HG02678 (cell line): ENCODE measurements at regions not wholly inside any gene's neighbourhood (a gene's known extent, or its start where the extent isn't known, plus 50 kb on each side); places are given as distances from the start of the nearest gene placed in this dataset.

Source experiments
- ATAC-seq: cut with Tn5 transposase; IDR thresholded peaks from one replicate; pipeline ENCODE4 v1.9.1; 2021; ENCODE audit warnings: mild to moderate bottlenecking, moderate library complexity; ENCODE audit not compliant: unreplicated experiment

DNA sequence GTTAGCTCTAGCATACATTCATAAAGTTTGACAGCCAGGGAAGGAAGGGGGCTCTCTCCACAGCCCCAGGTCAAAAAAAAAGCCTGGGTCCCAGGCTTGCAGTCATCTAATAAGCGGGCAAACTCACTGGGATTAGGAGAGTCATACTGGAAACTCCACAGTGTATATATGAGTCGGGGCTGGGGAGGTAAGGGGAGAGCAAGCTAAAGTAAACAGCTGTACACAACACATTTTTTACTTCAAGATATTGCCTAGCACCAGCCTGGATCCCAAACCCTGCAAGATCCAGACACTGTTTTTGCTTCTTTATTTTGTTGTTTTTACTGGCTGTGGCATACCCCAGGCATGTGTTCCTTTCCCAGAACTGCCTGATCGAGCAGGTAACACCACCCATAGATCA is 291.3 kb upstream of the TANK start:
- ATAC-seq = no peak

DNA sequence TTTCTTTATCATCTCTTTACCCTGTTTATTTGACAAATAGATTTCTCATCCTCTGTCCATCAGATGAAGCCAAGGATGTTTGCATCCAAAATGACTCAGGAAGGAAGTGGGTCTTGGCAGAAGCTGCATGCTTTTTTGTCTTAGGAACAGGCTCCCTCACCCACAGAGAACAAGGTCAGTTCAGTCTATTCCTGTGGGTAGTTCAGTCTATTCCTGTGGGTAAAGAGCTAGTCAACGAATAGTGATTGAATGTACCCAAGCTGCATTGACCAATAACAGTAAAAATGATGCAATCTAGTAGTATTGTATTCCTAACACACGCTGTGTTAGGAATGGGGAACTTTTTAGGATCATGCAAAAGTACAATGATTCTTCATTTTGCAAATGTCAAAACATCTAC is 290.8 kb upstream of the TANK start:
- ATAC-seq = no peak

DNA sequence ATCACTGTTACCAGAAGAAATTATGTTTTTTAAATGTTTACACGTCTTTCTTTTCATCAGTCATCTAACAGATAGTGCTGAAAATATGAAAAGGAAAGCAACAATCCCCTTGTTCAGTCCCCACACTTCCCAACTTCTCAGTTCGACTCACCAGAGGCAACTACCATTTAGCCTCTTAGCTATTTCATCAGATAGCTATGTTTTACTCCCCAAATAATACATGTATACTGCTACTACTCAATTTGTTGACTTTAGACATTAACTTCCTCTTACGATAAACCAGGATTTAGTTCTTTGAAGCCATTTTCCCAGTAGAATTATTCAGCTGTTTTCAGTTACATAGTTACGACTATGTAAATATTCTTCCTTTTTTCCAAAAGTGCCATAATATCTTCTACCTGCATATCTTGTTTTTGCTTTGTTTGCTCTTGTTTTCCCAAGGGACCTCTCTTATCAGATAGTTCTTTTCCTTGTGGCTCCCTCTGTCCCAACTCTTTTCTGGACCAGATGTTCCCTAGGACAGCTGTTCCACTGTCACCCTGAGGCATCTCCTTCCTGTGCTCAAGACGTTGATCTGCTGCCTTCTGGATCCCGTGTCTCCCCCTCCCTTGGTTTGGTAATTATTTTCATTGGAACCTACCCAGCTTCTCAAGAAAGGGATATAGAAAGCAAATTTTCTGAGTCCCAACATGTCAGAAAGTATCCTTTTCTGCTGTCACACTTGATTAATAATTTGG is 289.3 kb upstream of the TANK start:
- no peak for ATAC-seq

DNA sequence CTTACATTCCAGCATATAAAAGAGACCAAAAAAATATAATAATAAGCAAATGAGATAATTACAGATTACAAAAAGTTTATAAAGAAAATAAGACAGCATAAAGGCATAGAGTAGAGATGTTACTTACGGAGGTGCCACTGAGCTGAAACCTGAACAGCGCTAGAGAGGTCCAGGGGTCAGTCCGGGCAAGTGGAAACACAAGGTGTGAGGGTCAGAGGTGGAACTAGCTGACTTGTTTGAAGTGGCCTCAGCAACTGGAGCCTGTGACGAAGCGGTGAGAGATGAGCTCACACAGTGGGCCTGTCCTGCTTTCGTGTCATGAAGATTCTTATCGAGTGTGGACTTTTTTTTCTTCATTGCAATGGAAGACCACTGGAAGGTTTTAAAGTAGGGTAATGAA is 288.3 kb upstream of the TANK start:
- ATAC-seq = no peak

DNA sequence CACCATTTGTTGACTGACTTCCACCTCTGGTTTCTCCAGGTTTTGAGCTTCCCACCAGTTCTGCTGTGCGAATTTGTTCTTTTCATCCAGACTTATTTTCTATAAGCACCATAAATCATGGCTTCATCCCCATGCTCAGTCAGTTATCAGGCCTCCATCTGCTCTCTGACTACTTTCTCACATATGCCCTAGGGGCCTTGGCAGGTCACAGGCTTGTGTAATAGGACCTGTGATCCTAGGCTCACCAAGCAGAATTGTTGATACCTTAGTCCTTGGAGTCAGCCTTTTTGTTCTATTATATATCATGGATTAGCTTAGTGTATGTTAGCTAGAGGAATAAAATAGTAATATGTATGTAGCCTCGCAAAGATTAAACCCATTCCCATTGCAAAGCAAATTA is 284.2 kb upstream of the TANK start:
- ATAC-seq = no peak

DNA sequence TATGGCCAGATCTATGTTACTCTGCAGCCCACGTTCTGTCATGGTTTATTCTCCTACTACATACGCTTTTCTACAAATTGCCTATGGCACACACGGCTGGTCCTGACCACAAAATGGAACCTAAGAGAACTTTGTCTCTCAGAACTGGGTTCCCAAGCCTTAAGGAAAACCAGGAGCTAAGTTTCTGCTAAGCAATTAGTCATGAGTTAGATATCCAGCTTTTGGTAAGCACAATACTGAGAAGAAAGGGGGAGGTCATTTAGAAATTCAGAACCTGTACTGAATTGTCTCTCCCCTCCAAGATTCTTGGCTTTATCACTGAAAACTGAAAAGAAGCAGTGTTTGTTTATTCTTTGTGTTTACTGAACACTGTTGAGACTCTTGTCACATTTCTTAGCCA is 283.5 kb upstream of the TANK start:
- ATAC-seq = no peak

DNA sequence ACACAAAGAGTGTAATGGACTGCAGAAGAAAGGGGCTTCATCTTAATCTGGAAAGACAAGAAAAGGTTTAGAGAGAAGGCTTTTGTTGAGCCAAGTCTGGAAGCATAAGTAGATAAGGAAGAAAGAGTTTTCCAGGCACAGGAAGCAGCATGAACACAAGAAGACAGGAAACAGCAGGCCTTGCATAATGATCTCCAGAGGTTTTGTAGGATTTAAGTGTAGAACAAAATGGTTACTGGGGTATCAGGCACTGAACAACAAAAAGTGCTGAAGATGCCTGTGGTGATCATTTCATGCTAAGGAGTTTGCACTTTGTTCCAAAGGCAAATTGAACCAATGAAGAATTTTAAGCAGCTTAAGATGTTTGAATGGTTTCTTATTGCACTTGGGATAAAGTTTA is 281.6 kb upstream of the TANK start:
- ATAC-seq = no peak

DNA sequence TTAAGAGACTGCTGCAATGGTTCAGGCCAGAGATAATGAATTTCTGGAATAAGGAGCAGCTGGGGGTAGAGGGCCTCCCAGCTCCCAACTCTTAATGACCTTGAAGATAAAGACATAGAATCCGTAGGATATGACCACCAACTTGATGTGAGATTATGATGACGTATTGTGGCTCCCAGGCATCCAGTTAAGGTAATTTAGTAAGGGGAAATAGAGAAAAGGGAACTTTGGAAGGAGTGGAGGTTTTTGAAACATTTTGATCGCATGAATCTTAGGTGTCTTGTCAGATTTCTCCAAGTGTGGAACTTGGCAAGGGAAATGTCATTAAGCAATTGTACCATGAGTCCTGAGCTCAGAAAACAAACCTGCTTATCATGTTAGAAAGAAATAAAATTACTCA is 277.3 kb upstream of the TANK start:
- ATAC-seq = no peak

DNA sequence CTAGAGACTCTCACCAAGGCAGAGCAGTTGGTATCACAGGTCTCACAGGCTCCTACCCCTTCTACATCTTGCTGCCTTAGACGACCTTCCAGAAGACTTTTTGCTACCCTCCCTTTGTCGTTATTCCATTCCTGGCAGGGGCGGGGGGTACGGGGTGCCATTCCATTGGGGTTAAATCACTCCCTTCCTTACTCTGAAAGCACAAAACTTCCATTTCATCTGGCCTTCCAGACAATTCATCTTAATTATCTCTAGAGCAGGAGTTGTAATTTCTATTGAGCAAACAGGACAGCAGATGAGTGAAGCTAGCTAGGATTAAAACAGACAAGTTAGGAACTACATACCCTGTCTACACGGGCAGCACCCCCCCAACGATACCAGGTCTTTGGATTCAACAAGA is 276.2 kb upstream of the TANK start:
- no peak for ATAC-seq

DNA sequence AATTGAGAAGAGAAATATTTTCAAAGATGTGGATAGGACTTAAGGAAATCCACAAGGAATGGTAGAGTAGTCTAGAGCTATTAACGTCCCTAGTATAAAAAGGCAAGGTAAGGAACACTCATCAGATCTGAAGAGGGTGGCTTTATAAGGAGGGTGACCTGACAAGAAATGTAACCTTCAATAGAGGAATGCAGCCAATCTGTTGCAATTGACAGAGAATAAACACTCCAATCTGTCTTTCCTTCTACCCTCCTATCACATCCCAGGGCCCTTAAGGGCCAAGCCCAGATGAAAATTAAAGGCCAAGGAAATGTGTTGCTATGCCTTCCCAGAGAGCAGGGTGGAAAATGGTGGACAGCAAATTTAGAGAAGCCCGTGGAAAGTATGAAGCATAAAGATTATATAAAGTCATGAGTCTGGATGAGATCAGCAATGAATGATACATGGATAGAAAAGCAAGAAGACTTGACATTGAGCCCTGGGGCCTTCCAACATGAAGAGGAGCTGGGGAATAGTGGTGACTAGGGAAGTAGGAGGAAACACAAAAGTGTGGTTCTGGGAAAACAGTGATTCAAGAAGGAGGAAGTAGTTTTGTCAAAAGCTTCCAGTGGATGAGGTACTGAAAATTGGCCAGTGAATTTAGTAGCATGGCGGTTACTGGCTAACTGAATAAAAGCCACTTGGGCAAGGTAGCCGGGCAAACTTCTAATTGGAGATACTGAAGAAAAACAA is 270.6 kb upstream of the TANK start:
- no peak for ATAC-seq

DNA sequence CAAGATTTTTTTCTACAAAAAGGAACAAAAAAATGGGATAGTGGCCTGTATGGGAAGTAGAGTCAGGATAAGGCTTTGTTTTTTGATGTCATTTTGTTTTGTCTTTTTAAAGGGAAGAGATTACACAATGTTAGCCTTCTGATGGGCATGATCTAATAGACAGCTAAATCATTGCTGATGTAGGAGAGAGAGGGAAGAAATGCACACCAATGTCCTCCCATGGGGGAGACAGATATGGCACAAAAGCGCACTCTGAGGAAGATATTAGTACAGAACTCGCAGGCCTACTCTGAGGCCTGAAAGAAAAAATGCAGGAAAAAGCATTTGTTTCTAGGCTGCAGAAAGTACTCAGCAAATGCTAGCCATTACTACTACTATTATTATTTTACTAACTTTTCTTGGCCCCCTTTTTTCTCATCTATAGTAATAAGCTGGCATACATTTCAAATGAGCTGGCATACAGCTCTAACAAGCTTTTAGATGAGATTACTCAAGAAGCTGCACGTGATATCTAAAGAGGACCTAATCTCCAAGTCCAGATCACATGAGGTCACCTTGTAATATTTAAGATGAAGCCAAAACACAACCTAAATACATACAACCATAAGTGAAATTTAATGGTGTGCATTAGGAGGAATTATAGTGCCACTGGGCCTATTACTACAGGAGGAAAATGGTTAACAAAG is 269.4 kb upstream of the TANK start:
- no peak for ATAC-seq

DNA sequence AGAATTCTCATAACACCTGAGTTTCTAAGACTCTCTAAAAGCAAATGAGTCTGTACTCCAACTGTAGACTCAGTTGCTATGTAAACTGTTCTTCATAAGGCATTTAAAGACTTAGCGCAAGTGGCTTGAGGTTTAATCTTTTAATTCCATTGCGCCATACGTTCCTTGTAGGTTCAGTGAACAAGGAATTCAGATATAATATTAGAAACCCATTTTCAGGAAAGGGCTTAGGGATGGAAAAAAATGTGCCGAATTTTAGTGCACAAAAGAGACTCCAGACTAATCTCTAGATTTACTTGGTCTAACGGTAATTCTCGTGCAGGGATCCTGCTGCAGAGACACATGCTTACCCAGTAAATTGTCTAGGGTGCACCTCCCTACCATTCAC is 268.9 kb upstream of the TANK start:
- no peak for ATAC-seq

DNA sequence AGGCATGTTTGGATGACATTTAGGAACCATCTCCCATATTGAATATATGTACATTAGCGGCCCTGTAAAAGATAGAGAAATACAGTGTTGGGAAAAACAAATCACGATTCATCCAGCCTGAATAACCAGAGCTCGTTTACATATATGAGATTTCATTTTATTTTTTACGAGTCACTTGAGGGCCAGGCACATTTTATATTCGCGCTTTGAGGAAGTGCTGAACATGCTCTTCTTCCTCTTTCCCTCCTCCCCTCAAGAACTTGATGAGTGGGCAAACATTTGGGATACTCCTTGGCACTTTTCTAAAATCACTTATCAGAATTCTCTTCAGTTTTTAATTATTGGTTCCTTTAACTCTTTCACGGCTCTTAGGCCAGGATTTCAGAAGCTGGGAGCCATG is 268.0 kb upstream of the TANK start:
- ATAC-seq = no peak

DNA sequence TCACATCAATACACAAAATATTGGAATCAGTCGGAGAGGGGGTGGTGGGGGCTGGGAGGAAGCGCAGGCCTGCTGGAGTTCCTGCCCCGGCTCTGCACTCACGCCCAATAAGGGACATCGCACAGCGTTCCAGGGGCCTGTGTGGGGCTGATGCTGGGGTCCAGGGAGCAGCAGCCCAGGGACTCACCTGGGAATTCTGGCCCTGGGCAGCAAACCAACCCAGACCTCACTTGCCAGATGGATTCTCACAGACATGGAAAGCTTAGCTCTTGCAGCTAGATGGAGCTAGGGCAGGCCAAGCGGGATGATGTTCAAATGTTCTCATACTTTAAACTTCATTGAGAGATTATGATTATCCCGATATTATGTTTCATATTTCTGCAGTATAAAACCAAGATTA is 266.6 kb upstream of the TANK start:
- ATAC-seq = no peak

DNA sequence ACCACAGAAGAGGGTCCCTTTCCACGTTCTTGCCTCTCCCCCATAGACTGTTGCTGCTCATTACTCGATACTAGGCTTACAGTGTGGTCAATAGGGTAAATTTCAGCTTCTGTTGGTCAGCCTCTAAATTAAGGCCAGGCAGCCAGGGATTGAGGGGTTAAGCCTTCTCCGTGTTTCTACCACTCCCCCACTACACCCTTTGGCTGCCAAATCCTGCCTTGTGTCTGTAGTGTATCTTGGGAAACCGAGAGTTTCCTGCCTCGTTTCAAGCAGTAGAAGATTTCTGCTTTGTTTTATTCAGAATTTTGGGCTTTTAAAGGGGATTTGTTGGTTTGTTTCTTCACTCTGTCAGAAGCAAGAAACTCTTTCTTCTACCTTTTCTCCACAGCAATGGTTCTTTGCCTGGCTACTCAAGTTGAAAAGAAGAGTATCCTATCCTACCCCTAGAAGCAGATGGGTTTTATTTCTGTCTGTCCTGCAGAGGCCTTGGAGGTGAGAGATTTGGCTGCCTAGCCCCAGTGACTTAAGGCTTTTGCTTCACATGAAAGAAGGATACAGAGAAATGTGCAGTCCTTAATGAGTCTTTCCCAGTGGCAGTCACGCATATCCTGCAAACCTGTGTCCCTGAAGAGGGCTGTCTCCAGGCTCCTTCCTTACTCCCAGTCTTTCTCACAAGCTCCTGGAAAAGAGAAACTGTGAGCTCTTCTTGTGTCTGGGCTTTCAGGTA is 261.5 kb upstream of the TANK start:
- no peak for ATAC-seq

DNA sequence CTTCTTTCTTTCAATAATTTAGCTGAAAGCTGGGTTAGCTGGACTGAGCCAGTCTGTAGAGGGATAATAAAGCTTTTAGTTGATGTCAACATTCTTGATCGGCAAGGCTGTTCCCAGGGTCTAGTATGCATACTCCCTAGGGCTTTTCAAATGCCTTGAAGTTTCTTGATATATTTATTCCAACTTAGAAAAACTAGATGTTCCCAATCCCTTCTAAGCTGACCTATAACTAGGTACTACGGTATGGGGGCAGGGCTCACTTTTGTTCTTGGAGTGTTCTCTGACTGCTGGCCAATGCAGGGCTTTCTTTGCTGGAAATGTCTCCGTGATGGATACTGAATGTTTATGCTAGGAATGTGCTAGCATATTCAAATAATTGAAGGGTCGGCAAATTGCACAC is 258.6 kb upstream of the TANK start:
- no peak for ATAC-seq

DNA sequence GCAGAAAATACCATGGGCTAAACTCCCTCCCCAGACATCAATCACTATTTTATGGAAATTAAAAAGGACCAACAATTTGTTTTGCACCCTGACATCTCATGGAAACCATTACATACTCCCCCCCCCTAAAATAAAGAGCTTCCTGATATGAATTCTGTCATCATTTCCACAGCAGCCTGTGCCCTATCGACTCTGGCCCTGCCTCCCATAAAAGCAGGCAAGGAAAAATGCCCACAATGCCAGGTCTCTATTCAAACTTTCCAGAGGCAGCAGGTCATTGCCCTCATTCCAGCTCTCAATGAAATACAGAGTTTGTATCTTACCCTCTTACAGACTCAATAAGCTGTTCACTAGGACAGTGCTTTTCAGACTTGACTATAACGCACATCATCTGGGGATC is 254.4 kb upstream of the TANK start:
- ATAC-seq = no peak

DNA sequence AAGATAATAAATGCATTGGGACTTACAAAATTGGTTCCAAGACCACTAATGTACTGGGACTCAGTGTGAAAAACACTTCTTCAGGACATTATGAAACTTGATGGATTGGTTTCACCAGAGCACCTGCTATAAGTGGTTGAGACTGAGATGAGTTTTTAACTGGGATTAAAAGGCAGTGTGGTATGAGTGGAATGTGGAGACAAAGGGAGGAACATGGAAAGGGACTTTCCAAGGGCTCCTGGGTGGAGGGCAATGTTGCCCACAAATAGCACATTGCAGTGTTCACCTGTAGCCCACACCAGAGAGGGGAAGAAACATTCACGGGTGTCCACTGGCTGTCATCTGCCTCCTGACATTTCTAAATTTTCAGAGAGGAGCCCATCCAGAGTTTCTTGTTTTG is 253.3 kb upstream of the TANK start:
- ATAC-seq = no peak

DNA sequence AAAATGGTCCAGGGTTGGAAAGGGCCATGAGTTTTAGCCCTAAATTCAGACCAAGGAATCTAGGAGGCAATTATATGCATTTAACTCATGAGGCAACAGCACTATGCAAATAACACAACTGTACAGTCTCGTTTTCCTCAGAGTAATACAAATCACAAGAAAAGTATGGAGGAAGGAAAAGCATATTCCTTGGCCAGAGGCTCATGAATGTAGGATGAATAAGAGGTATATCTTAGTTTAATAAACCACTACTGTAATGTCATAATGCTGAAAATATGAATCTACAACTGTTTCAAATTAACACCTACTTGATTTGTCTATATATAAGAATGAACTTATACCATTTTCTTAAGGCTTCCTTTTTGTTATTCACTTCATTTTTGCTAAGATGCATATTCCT is 252.5 kb upstream of the TANK start:
- ATAC-seq = no peak

DNA sequence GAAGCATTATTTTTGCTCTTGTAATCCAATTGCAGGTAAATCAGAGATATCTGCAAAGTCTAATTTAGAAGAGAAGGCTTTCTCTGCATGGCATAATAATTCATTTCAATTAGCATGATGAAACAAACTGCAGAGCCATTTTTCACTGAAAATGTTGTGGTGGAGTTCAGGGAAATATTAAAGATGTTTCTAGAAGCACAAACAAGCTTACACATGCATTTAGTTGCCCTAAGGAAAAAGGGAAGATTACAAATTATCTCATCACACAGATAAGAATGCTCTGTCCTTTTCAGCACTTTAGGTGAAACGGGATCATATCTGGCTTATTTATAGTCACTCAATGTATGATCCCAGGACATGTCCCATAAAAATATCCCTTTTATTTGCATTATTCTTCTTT is 252.1 kb upstream of the TANK start:
- no peak for ATAC-seq

DNA sequence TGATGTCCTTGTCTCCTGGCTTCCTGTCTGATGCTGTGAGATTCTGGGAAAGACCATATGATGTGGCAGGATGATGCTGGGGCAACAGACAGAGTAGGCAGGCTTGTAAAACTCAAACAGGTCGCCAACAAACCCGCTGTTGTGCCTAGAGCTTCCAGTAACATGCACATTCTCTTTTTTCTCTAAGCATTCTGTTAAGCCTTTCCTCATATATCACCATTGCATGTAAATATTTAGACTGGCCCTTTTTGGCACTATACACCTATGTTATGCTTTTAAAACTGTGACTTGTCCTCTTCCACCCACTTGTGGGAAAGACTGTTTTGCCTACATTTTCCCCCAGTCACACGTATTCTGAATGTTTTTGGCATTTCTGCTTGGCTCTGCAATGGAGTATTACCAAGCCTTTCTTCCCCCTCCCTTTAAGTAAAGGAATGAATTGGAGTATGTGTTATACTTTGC is 250.4 kb upstream of the TANK start:
- no peak for ATAC-seq

DNA sequence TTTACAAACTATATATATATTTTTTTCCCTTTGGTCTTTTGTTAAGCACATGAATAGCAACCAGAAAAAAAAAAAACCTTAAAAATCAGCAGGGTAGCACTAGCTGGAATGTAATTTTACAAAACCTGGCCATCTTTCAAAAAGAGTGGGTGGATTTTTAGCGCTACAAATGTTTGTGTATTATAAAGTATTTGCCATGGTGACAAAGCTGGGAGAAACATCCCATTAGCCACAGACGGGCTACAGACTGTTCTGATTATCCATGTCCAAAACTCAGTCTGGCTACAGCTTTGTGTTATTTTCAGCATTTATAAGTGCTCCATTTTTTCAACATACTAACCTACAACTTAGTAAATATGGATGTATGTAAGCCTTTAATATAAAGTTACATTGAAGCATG is 249.5 kb upstream of the TANK start:
- no peak for ATAC-seq
